HCT116 (cell line): ENCODE measurements at regions not wholly inside any gene's neighbourhood (a gene's known extent, or its start where the extent isn't known, plus 50 kb on each side); places are given as distances from the start of the nearest gene placed in this dataset.

ENCODE experiments used
- ATAC-seq: fragments of 200-7000 bp; cut with Tn5 transposase; 2 replicates; pipeline ENCODE4 v1.9.1; 2020; ENCODE audit warnings: mild to moderate bottlenecking, moderate library complexity
- BruUV-seq: library from RNA; stranded (reverse); fragments of 400-500 nt; replicated peaks from 2 replicates; lab custom pipeline; 2021; lab: Mats Ljungman, UMichigan
- CTCF ChIA-PET: fragments of 300-600 bp; sonication (Branson Sonifier 250); formaldehyde crosslinking; loops from one replicate; lab custom pipeline; 2021; ENCODE audit warnings: antibody characterized with exemption; lab: Charles Lee
- POLR2A ChIA-PET: fragments of 300-600, 350-600 bp; sonication (Branson Sonifier 250); formaldehyde crosslinking; loops from one replicate; lab custom pipeline; 2021; ENCODE audit warnings: antibody characterized with exemption; lab: Charles Lee
- RAD21 ChIA-PET, 2 experiments: fragments of 300-600 bp; sonication (Branson Sonifier 250); formaldehyde crosslinking; loops; one replicate each; lab custom pipeline; 2023; ENCODE audit warnings: low total read pairs in 2 of 2; ENCODE audit not compliant: uncharacterized antibody in 2 of 2, unreplicated experiment in 2 of 2, low non-redundant PET in 1 of 2; lab: Charles Lee
- DNase-seq: peaks from one replicate; pipeline ENCODE4 v3.0.0-alpha.2; 2010; ENCODE audit warnings: low read depth, low spot score
- H2AFZ ChIP-seq: fragments of 200-600 bp; shearing (Covaris generic), sonication (generic); 2 replicates; pipeline ENCODE4 v1.6.1; 2017; ENCODE audit warnings: low read depth, mixed run types, mixed read lengths, antibody characterized with exemption, low read length; ENCODE audit not compliant: poor library complexity, severe bottlenecking
- H3K27ac ChIP-seq: 2 replicates; pipeline ENCODE4 v1.5.1; 2012; ENCODE audit warnings: low read depth, low read length
- H3K27me3 ChIP-seq: fragments of 200-600 bp; sonication (generic); 2 replicates; pipeline ENCODE4 v1.6.1; 2016; ENCODE audit warnings: mixed run types, low read length, mixed read lengths; ENCODE audit not compliant: insufficient read depth
- H3K36me3 ChIP-seq, 2 experiments: fragments of 200-500 bp in 1 of 2; fragments of 200-600 bp in 1 of 2; sonication (Bioruptor generic) in 1 of 2; sonication (generic) in 1 of 2; 2 replicates each; pipeline versions ENCODE4 v1.5.1 to v1.6.1; 2014 to 2016; ENCODE audit warnings: low read length in 2 of 2, inconsistent platforms in 1 of 2, mixed read lengths in 1 of 2, mixed run types in 1 of 2; ENCODE audit not compliant: insufficient read depth in 2 of 2, control insufficient read depth in 1 of 2
- H3K4me1 ChIP-seq, 2 experiments: fragments of 200-600 bp in 1 of 2; sonication (generic) in 1 of 2; 2 replicates each; pipeline versions ENCODE4 v1.5.1 to v1.6.1; 2012 to 2017; ENCODE audit warnings: low read length in 2 of 2, inconsistent platforms in 1 of 2, mild to moderate bottlenecking in 1 of 2, mixed read lengths in 1 of 2, mixed run types in 1 of 2, moderate library complexity in 1 of 2; ENCODE audit not compliant: insufficient read depth in 2 of 2, control insufficient read depth in 1 of 2
- H3K4me2 ChIP-seq: fragments of 200-600 bp; sonication (generic); 2 replicates; pipeline ENCODE4 v1.6.1; 2017; ENCODE audit warnings: mixed run types, low read length, mixed read lengths
- H3K4me3 ChIP-seq, 2 experiments: fragments of 200-600 bp in 1 of 2; sonication (generic) in 1 of 2; replicated peaks in 1 of 2; 2 replicates each; pipeline ENCODE4 v1.5.1; 2011 to 2016; ENCODE audit warnings: low read length in 2 of 2, control low read depth in 1 of 2, low read depth in 1 of 2, mild to moderate bottlenecking in 1 of 2, mixed read lengths in 1 of 2, mixed run types in 1 of 2
- H3K79me2 ChIP-seq: fragments of 200-600 bp; sonication (generic); 2 replicates; pipeline ENCODE4 v1.6.1; 2017; ENCODE audit warnings: mild to moderate bottlenecking, mixed run types, low read length, moderate library complexity, mixed read lengths; ENCODE audit not compliant: insufficient read depth
- H3K9ac ChIP-seq: fragments of 200-600 bp; sonication (generic); 2 replicates; pipeline ENCODE4 v1.6.1; 2016; ENCODE audit warnings: low read length, mixed read lengths
- H3K9me2 ChIP-seq: fragments of 200-600 bp; sonication (generic), shearing (Covaris generic); 2 replicates; pipeline ENCODE4 v1.6.1; 2017; ENCODE audit warnings: mixed run types, mild to moderate bottlenecking, moderate library complexity; ENCODE audit not compliant: insufficient read depth
- H3K9me3 ChIP-seq, 2 experiments: fragments of 200-500 bp in 1 of 2; fragments of 200-600 bp in 1 of 2; sonication (Bioruptor generic) in 1 of 2; sonication (generic) in 1 of 2; 2 replicates each; pipeline ENCODE4 v1.6.1; 2014 to 2017; ENCODE audit warnings: low read length in 2 of 2, mixed read lengths in 2 of 2, inconsistent platforms in 1 of 2, low read depth in 1 of 2, mild to moderate bottlenecking in 1 of 2, mixed run types in 1 of 2, moderate library complexity in 1 of 2; ENCODE audit not compliant: control insufficient read depth in 1 of 2, insufficient read depth in 1 of 2
- H4K20me1 ChIP-seq: fragments of 200-600 bp; sonication (generic), shearing (Covaris generic); 2 replicates; pipeline ENCODE4 v1.6.1; 2017; ENCODE audit warnings: mixed run types, mild to moderate bottlenecking, moderate library complexity; ENCODE audit not compliant: insufficient read depth
- CBX3 ChIP-seq: IDR thresholded peaks from 2 replicates; pipeline ENCODE4 v1.6.1; 2012; ENCODE audit warnings: low read depth
- CTCF ChIP-seq, 3 experiments: fragments of 200-600 bp in 1 of 3; sonication (generic) in 1 of 3; IDR thresholded peaks in 2 of 3; conservative IDR thresholded peaks in 1 of 3; 2 replicates each; pipeline ENCODE4 v1.5.1; 2012 to 2017; ENCODE audit warnings: low read depth in 2 of 3, low read length in 2 of 3, antibody characterized with exemption in 1 of 3, borderline replicate concordance in 1 of 3, control low read depth in 1 of 3, mild to moderate bottlenecking in 1 of 3, mixed read lengths in 1 of 3, mixed run types in 1 of 3, moderate library complexity in 1 of 3; ENCODE audit not compliant: insufficient read depth in 1 of 3
- EGR1 ChIP-seq: IDR thresholded peaks from 2 replicates; pipeline ENCODE4 v1.6.1; 2012; ENCODE audit warnings: low read depth
- EZH2phosphoT487 ChIP-seq: fragments of 200-600 bp; IDR thresholded peaks from 2 replicates; pipeline ENCODE4 v1.6.1; 2018; ENCODE audit warnings: antibody characterized with exemption, borderline replicate concordance
- FOSL1 ChIP-seq: IDR thresholded peaks from 2 replicates; pipeline ENCODE4 v1.6.1; 2012; ENCODE audit warnings: low read depth
- JUND ChIP-seq: IDR thresholded peaks from 2 replicates; pipeline ENCODE4 v1.6.1; 2012
- SIN3A ChIP-seq: IDR thresholded peaks from 2 replicates; pipeline ENCODE4 v1.6.1; 2012; ENCODE audit warnings: low read depth
- SP1 ChIP-seq: IDR thresholded peaks from 2 replicates; pipeline ENCODE4 v1.6.1; 2012; ENCODE audit warnings: low read depth
- YY1 ChIP-seq: IDR thresholded peaks from 2 replicates; pipeline ENCODE4 v1.6.1; 2011; ENCODE audit warnings: low read length, low read depth, moderate library complexity, mild to moderate bottlenecking; ENCODE audit not compliant: insufficient replicate concordance; ENCODE audit errors: extremely low read depth
- ZBTB33 ChIP-seq: IDR thresholded peaks from 2 replicates; pipeline ENCODE4 v1.6.1; 2011; ENCODE audit warnings: mild to moderate bottlenecking, low read length, moderate library complexity; ENCODE audit not compliant: insufficient replicate concordance; ENCODE audit errors: extremely low read depth
- intact Hi-C: fragments of 100-400 bp; cut with micrococcal nuclease; formaldehyde crosslinking; loops from 2 replicates; pipeline ENCODE4 v1.10.0; 2022
- TF ChIP-seq, protein P1 (sequence below): IDR thresholded peaks from 2 replicates; pipeline ENCODE4 v1.6.1; 2012

DNA sequence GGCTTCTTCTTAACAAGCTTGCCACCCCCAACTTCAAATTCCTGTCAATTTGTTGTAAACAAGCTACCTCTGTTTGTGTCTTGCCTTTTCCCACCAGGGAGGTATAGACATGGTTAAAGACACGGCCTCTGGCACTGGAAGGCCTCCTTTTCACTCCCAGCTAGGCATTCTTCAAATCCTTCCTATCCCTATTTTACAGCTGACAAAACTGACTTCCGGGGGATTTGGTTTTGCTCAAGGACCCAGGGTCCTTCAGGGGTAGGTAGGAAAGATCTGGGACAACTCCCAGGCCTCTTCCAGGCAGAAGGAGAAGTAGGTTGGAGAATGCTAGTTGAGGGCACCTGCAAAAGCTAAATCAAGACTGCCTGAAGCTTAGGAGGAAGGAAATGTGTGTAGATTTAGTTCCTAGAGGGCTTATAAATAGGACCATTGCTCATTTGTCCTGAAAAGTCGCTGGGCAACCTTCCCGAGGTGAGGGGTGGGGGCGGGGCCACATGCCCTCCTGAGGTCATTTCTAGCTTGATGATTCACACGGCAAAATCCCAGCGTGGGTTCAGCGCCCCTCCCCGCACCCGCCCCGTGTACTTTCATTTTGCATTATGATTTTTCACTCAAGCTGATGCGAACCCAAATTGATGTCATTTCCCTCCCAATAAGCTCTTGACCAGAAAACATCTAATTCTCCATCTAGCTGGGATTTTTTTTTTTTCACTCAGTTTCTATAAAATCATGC, 365.5 kb downstream of the SHQ1 start:
- H3K27me3 ChIP-seq: no peaks in the 10 kb centered on the region
- peak; percentile 29; the same call in 1 of the 2 replicates for TF ChIP-seq FOSL1
- TF ChIP-seq CBX3: 0 out of 2 replicates have a peak, but pooled peaks have one; percentile 29
- TF ChIP-seq JUND: peak; percentile 39; the same call in 1 of the 2 replicates
- TF ChIP-seq, protein P1, sequence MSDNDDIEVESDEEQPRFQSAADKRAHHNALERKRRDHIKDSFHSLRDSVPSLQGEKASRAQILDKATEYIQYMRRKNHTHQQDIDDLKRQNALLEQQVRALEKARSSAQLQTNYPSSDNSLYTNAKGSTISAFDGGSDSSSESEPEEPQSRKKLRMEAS: peak; percentile 24; the same call in 1 of the 2 replicates
- no peak for TF ChIP-seq SP1
- TF ChIP-seq EGR1: 0 out of 2 replicates have a peak, but pooled peaks have one; percentile 41
- no peak for TF ChIP-seq EZH2phosphoT487
- peak overlapping the region; percentile 79 for H2AFZ ChIP-seq
- DNase-seq (no peak), ATAC-seq (0 out of 2 replicates have a peak, but pooled peaks have one; percentile 23)
- RAD21 ChIA-PET: no interaction called here
- no peaks in the 10 kb centered on the region for H3K9me3 ChIP-seq
- peak overlapping the region; percentile 25 to 46 for H3K4me3 ChIP-seq
- POLR2A ChIA-PET: interaction anchor here (0.6 to 1.1 kb wide), 3 partner anchors 10 to 483 kb away, joined by 3 read pairs; no protein-coding TSS in a partner anchor
- H4K20me1 ChIP-seq: no peaks in the 10 kb centered on the region
- H3K4me1 ChIP-seq: peaks cover 28 to 48% of the 10 kb centered on the region in 2 experiments
- peak overlapping the region; percentile 72 for H3K4me2 ChIP-seq
- no peaks in the 10 kb centered on the region for H3K9me2 ChIP-seq
- BruUV-seq: no TSS peak
- H3K27ac ChIP-seq: no peak overlapping the region
- intact Hi-C loops: no loop called here
- peak overlapping the region; percentile 16 for H3K9ac ChIP-seq
- no peaks in the 10 kb centered on the region for H3K79me2 ChIP-seq
- H3K36me3 ChIP-seq: no peaks in the 10 kb centered on the region
- CTCF ChIA-PET: no interaction called here

- no peak overlapping the region for H2AFZ ChIP-seq
- H3K27ac ChIP-seq: no peak overlapping the region
- ATAC-seq (no peak), DNase-seq (no peak)
- H3K9me3 ChIP-seq: no peaks in the 10 kb centered on the region
- H3K4me2 ChIP-seq: no peak overlapping the region
- H3K9me2 ChIP-seq: no peaks in the 10 kb centered on the region
- intact Hi-C loops: no loop called here
- H3K4me3 ChIP-seq: no peak overlapping the region
- ChIA-PET RAD21 (no interaction called here), POLR2A (no interaction called here), CTCF (no interaction called here)
- H3K9ac ChIP-seq: no peak overlapping the region
- H3K36me3 ChIP-seq: no peaks in the 10 kb centered on the region
- H3K79me2 ChIP-seq: no peaks in the 10 kb centered on the region
- H4K20me1 ChIP-seq: no peaks in the 10 kb centered on the region
- BruUV-seq: no TSS peak
- H3K4me1 ChIP-seq: peaks cover 18 to 36% of the 10 kb centered on the region in 2 experiments
- H3K27me3 ChIP-seq: no peaks in the 10 kb centered on the region
- TF ChIP-seq YY1 (no peak), ZBTB33 (no peak), EGR1 (no peak), SP1 (no peak), CTCF (IDR thresholded peaks at IDR 0.05 in 2 of 3, conservative IDR thresholded peaks at IDR 0.05 in 1 of 3; ENCODE audit: borderline replicate concordance in 1 of 3, insufficient read depth in 1 of 3, low read depth in 2 of 3, low read length in 2 of 3) (no peak), SIN3A (no peak)
Measured at GRCh38 chr3:72481542-72481941, 366.7 kb downstream of the SHQ1 start.
